ENCODE measurements at regions not wholly inside any gene's neighbourhood (a gene's known extent, or its start where the extent isn't known, plus 50 kb on each side); places are given as distances from the start of the nearest gene placed in this dataset.

GRCh38 chr2:56813490-56813889 is 629.7 kb downstream of the CCDC85A start:
- POLR2A ChIA-PET (ENCODE audit: partially characterized antibody) = no interaction called here
- Histone ChIP-seq H3K18ac (ENCODE audit: extremely low read depth, low read length) (no peak overlapping the region), H3K23ac (ENCODE audit: insufficient read length) (no peak overlapping the region), H2AFZ (ENCODE audit: low read length) (no peak overlapping the region), H4K8ac (ENCODE audit: extremely low read depth, insufficient read depth, low read length) (no peak overlapping the region), H3K4me3 (ENCODE audit: extremely low read depth in 1 of 4, insufficient read depth in 2 of 4, low read depth in 3 of 4, low read length in 4 of 4) (no peak overlapping the region), H2BK20ac (ENCODE audit: low read length) (no peak overlapping the region), H2BK5ac (ENCODE audit: low read depth, low read length) (no peak overlapping the region), H3K79me1 (ENCODE audit: low read depth, low read length) (no peaks in the 10 kb centered on the region), H4K20me1 (replicated peaks in 1 of 2; ENCODE audit: control insufficient read depth in 1 of 2, insufficient read depth in 2 of 2, low read length in 2 of 2) (no peaks in the 10 kb centered on the region), H2BK120ac (replicated peaks; ENCODE audit: low read depth, low read length) (no peak overlapping the region), H2BK15ac (ENCODE audit: low read length) (no peak overlapping the region), H3K4me1 (replicated peaks in 1 of 4; ENCODE audit: control insufficient read depth in 3 of 4, insufficient read depth in 4 of 4, low read length in 3 of 4) (no peaks in the 10 kb centered on the region), H2AK5ac (ENCODE audit: low read depth, low read length) (no peak overlapping the region), H3K14ac (ENCODE audit: insufficient read length) (no peak overlapping the region), H3K9ac (replicated peaks in 1 of 4; ENCODE audit: extremely low read depth in 1 of 4, low read depth in 3 of 4, low read length in 3 of 4) (no peak overlapping the region), H4K5ac (ENCODE audit: insufficient read length, low read depth, low read length) (no peak overlapping the region), H4K91ac (replicated peaks; ENCODE audit: insufficient read length, low read length) (no peak overlapping the region), H3K23me2 (ENCODE audit: low read depth, low read length) (no peaks in the 10 kb centered on the region), H3K27ac (ENCODE audit: low read depth, low read length) (no peak overlapping the region), H3K79me2 (ENCODE audit: control insufficient read depth in 1 of 2, insufficient read depth in 2 of 2, low read length in 2 of 2) (no peaks in the 10 kb centered on the region), H3K27me3 (replicated peaks in 1 of 4; ENCODE audit: control insufficient read depth in 3 of 4, extremely low read depth in 1 of 4, insufficient read depth in 3 of 4, low read length in 3 of 4) (no peaks in the 10 kb centered on the region), H3K4ac (replicated peaks; ENCODE audit: insufficient read length, low read depth, low read length) (no peak overlapping the region), H3K4me2 (ENCODE audit: insufficient read depth in 1 of 2, low read depth in 2 of 2, low read length in 2 of 2) (no peak overlapping the region), H3K9me3 (ENCODE audit: insufficient read depth in 2 of 2, low read depth in 1 of 2, low read length in 1 of 2) (no peaks in the 10 kb centered on the region), H3K36me3 (ENCODE audit: control insufficient read depth in 2 of 4, insufficient read depth in 4 of 4, low read length in 3 of 4) (no peaks in the 10 kb centered on the region; a peak in 1 of 8 replicates), H2BK12ac (ENCODE audit: low read depth, low read length) (no peak overlapping the region), H3K56ac (replicated peaks; ENCODE audit: insufficient read length, low read depth, low read length) (no peak overlapping the region)
- no peak for TF ChIP-seq KDM1A (IDR thresholded peaks at IDR 0.05; ENCODE audit: borderline replicate concordance, low read length)
- FAIRE-seq = no peak
- DNase-seq (ENCODE audit: low read depth in 1 of 2, low spot score in 2 of 2) = no peak
- 92% methylated on average over 2 of the region's 2 CpGs; no CpG with 5 or more reads in 1 of the 2 experiments for whole genome bisulfite sequencing, 2 experiments (ENCODE audit: extremely low coverage in 1 of 2, insufficient coverage in 1 of 2, insufficient read length in 1 of 2, insufficient replicate concordance in 2 of 2, low coverage in 1 of 2, low lambda C conversion rate in 2 of 2, missing lambda C conversion rate in 1 of 2)
- CTCF ChIA-PET (ENCODE audit: partially characterized antibody) = no interaction called here

All from H1 (cell line).